K562 (cell line): ENCODE measurements at regions not wholly inside any gene's neighbourhood (a gene's known extent, or its start where the extent isn't known, plus 50 kb on each side); places are given as distances from the start of the nearest gene placed in this dataset.

Source experiments
- ATAC-seq: fragments of 200-7000 bp; cut with Tn5 transposase; 3 replicates; pipeline ENCODE4 v1.9.1; 2020; ENCODE audit warnings: moderate library complexity
- BruUV-seq: library from RNA; stranded (reverse); fragments of 400-500 nt; replicated peaks from 2 replicates; lab custom pipeline; 2021; lab: Mats Ljungman, UMichigan
- CTCF ChIA-PET: fragments of 300-600 bp; formaldehyde crosslinking; extraction: SDS; loops from one replicate; lab custom pipeline; 2021; ENCODE audit warnings: low intra/inter-chr PET ratio; lab: Yijun Ruan, JAX
- POLR2A ChIA-PET: fragments of 300-600, 350-650 bp; sonication (Branson Sonifier 250); formaldehyde crosslinking; extraction: SDS; loops from one replicate; lab custom pipeline; 2021; ENCODE audit warnings: antibody characterized with exemption, inconsistent platforms; lab: Yijun Ruan, JAX
- DNase-seq, 4 experiments: peaks; one replicate each; pipeline versions ENCODE4 v3.0.0 to v3.0.0-alpha.2; 2011 to 2018; ENCODE audit warnings: low spot score in 3 of 4, mixed read lengths in 3 of 4; ENCODE audit errors: extremely low read depth in 1 of 4
- FAIRE-seq: peaks from 2 replicates; lab custom pipeline; 2011; peaks lifted over from hg19 to GRCh38; lab: Jason Lieb, UNC
- H2AFZ ChIP-seq: 2 replicates; pipeline ENCODE4 v1.6.0; 2011; ENCODE audit warnings: low read depth, low read length, control low read depth, inconsistent platforms
- H3K27ac ChIP-seq: fragments of 200-600 bp; 3 replicates; pipeline ENCODE4 v1.8.0; 2011; ENCODE audit warnings: low read depth, mild to moderate bottlenecking, control low read depth, inconsistent platforms, low read length, moderate library complexity, mixed read lengths; ENCODE audit errors: extremely low read depth
- H3K27me3 ChIP-seq, 2 experiments: fragments of 300-600 bp in 1 of 2; 2 replicates in 1 of 2; 3 replicates in 1 of 2; pipeline versions ENCODE4 v1.6.0 to v1.8.0; 2011; ENCODE audit warnings: inconsistent platforms in 2 of 2, low read length in 2 of 2, mild to moderate bottlenecking in 1 of 2, mixed read lengths in 1 of 2, moderate library complexity in 1 of 2; ENCODE audit not compliant: control insufficient read depth in 2 of 2, insufficient read depth in 2 of 2
- H3K36me3 ChIP-seq: fragments of 300-600 bp; 3 replicates; pipeline ENCODE4 v1.8.0; 2011; ENCODE audit warnings: mild to moderate bottlenecking, low read length, inconsistent platforms; ENCODE audit not compliant: control insufficient read depth, insufficient read depth
- H3K4me1 ChIP-seq, 2 experiments: fragments of 200-600 bp in 1 of 2; replicated peaks in 1 of 2; 2 replicates in 1 of 2; 3 replicates in 1 of 2; pipeline versions ENCODE4 v1.5.1 to v1.8.0; 2011; ENCODE audit warnings: inconsistent platforms in 2 of 2, low read length in 2 of 2, mild to moderate bottlenecking in 1 of 2, mixed read lengths in 1 of 2, moderate library complexity in 1 of 2; ENCODE audit not compliant: control insufficient read depth in 2 of 2, insufficient read depth in 2 of 2
- H3K4me2 ChIP-seq: 2 replicates; pipeline ENCODE4 v1.6.1; 2011; ENCODE audit warnings: low read length, control low read depth, inconsistent platforms, mixed read lengths; ENCODE audit not compliant: insufficient read depth
- H3K4me3 ChIP-seq: fragments of 200-600 bp; sonication (generic), shearing (Covaris generic); 2 replicates; pipeline ENCODE4 v1.5.1; 2016; ENCODE audit warnings: control low read depth, inconsistent platforms
- H3K79me2 ChIP-seq: fragments of 200-600 bp; 3 replicates; pipeline ENCODE4 v1.8.0; 2011; ENCODE audit warnings: low read length, inconsistent platforms; ENCODE audit not compliant: control insufficient read depth, insufficient read depth
- H3K9ac ChIP-seq, 2 experiments: 2 replicates each; pipeline versions ENCODE4 v1.6.0 to v1.6.1; 2011; ENCODE audit warnings: low read depth in 2 of 2, low read length in 2 of 2, control low read depth in 1 of 2, inconsistent platforms in 1 of 2, mild to moderate bottlenecking in 1 of 2, mixed read lengths in 1 of 2; ENCODE audit not compliant: insufficient read depth in 1 of 2
- H3K9me1 ChIP-seq: one replicate; pipeline ENCODE4 v1.6.0; 2011; ENCODE audit warnings: inconsistent platforms, mild to moderate bottlenecking, low read length, moderate library complexity; ENCODE audit not compliant: control insufficient read depth, insufficient read depth
- H3K9me3 ChIP-seq: replicated peaks from 2 replicates; pipeline ENCODE4 v1.5.1; 2011; ENCODE audit warnings: low read depth, low read length, inconsistent platforms; ENCODE audit not compliant: control insufficient read depth, insufficient read depth
- H4K20me1 ChIP-seq: replicated peaks from 2 replicates; pipeline ENCODE4 v1.6.1; 2011; ENCODE audit warnings: low read length, inconsistent platforms, mixed read lengths; ENCODE audit not compliant: control insufficient read depth, insufficient read depth
- DIDO1 ChIP-seq: fragments of 450-650 bp; IDR thresholded peaks from 2 replicates; pipeline ENCODE4 v1.6.1; 2016; ENCODE audit warnings: low read depth, missing biosample characterization, missing genetic modification characterization
- ETV5 ChIP-seq: sonication (generic); formaldehyde crosslinking; IDR thresholded peaks from 2 replicates; pipeline ENCODE4 v1.4.0; 2020; ENCODE audit warnings: low read depth, mild to moderate bottlenecking, missing genetic modification reagents
- HDAC3 ChIP-seq: fragments of 450-650 bp; IDR thresholded peaks from 2 replicates; pipeline ENCODE4 v1.6.1; 2018; ENCODE audit warnings: borderline replicate concordance, mild to moderate bottlenecking, moderate library complexity; ENCODE audit not compliant: partially characterized antibody
- HSF4 ChIP-seq: fragments of 250-450 bp; sonication (Bioruptor Pico); IDR thresholded peaks from 2 replicates; pipeline ENCODE4 v2.1.2; 2022; ENCODE audit warnings: mild to moderate bottlenecking, moderate library complexity, borderline replicate concordance
- NFE2L1 ChIP-seq: fragments of 450-650 bp; IDR thresholded peaks from 2 replicates; pipeline ENCODE4 v1.6.1; 2016; ENCODE audit warnings: missing genetic modification characterization, low read depth, mild to moderate bottlenecking, missing compliant biosample characterization, moderate library complexity, borderline replicate concordance
- PRPF4 ChIP-seq: fragments of 200-400 bp; formaldehyde crosslinking; IDR thresholded peaks from one replicate; pipeline ENCODE4 v1.6.1; 2017; ENCODE audit warnings: low read length, low read depth, mild to moderate bottlenecking; ENCODE audit not compliant: insufficient read depth, poor library complexity, severe bottlenecking
- RBM34 ChIP-seq: fragments of 200-400 bp; formaldehyde crosslinking; IDR thresholded peaks from 2 replicates; pipeline ENCODE4 v1.6.1; 2018; ENCODE audit warnings: low read length, borderline replicate concordance; ENCODE audit not compliant: insufficient read depth
- SMC3 ChIP-seq: conservative IDR thresholded peaks from 2 replicates; pipeline ENCODE4 v1.6.1; 2011; ENCODE audit warnings: low read depth, low read length, improper control_type of control experiment; ENCODE audit not compliant: insufficient read depth
- SP2 ChIP-seq: IDR thresholded peaks from 2 replicates; pipeline ENCODE4 v1.6.1; 2011; ENCODE audit warnings: mild to moderate bottlenecking, low read depth, low read length, moderate library complexity; ENCODE audit not compliant: poor library complexity, severe bottlenecking; ENCODE audit errors: extremely low read depth
- ZNF12 ChIP-seq: sonication (generic); formaldehyde crosslinking; IDR thresholded peaks from 2 replicates; pipeline ENCODE4 v1.4.0; 2020; ENCODE audit warnings: mild to moderate bottlenecking, missing genetic modification reagents
- ZNF695 ChIP-seq: fragments of 450-650 bp; formaldehyde crosslinking; IDR thresholded peaks from 2 replicates; pipeline ENCODE4 v1.4.0; 2020; ENCODE audit warnings: mild to moderate bottlenecking, moderate library complexity
- ZNF696 ChIP-seq: fragments of 250-450 bp; sonication (Bioruptor Pico); conservative IDR thresholded peaks from 2 replicates; pipeline ENCODE4 v1.4.0; 2020; ENCODE audit warnings: mild to moderate bottlenecking, moderate library complexity
- WGBS: fragments of 100-300 bp; shearing (Covaris generic); methylation state at CpG from one replicate; pipeline ENCODE4 v1.1.6; 2016; ENCODE audit warnings: low coverage, mixed read lengths; ENCODE audit not compliant: insufficient coverage; ENCODE audit errors: missing lambda C conversion rate; 5-methylcytosine and 5-hydroxymethylcytosine counted together
- in situ Hi-C: fragments of 300-500 bp; cut with MboI; formaldehyde crosslinking; loops from 4 replicates; pipeline ENCODE4 v1.15.0; 2018; ENCODE audit warnings: inconsistent platforms, mixed read lengths
- intact Hi-C: fragments of 100-400 bp; cut with micrococcal nuclease; formaldehyde crosslinking; loops from 2 replicates; pipeline ENCODE4 v1.14.2; 2022
- TF ChIP-seq, protein P1 (sequence below): sonication (generic); formaldehyde crosslinking; IDR thresholded peaks from 2 replicates; pipeline ENCODE4 v1.8.0; 2022; ENCODE audit warnings: mild to moderate bottlenecking, missing genetic modification reagents
- TF ChIP-seq, protein P2 (sequence below), 2 experiments: fragments of 250-450 bp in 1 of 2; fragments of 450-650 bp in 1 of 2; sonication (Bioruptor Pico) in 1 of 2; IDR thresholded peaks; 2 replicates each; pipeline versions ENCODE4 v1.6.1 to v1.8.0; 2016 to 2021; ENCODE audit warnings: mild to moderate bottlenecking in 2 of 2, moderate library complexity in 2 of 2, missing compliant biosample characterization in 1 of 2, missing genetic modification characterization in 1 of 2
- TF ChIP-seq, protein P3 (sequence below): IDR thresholded peaks from 2 replicates; pipeline ENCODE4 v1.6.1; 2012; ENCODE audit warnings: low read depth, low read length, improper control_type of control experiment, borderline replicate concordance

DNA sequence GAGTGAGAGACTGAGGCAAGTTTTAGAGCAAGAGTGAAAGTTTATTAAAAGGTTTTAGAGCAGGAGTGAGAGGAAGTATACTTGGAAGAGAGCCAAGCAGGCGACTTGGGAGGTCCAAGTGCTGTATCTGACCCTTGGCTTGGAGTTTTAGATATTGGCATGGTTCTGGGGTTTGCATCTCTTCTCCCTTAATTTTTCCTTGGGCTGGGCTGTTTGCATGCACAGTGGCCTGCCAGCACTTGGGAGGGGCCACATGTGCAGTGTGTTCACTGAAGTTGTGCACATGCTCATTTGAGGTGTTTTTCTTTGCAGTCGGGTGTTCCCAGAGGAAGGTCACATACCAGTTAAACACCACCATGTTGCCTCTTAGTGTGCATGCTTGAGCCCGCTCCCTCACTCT, 464.1 kb downstream of the DMRT2 start (continued):
- TF ChIP-seq, protein P1, sequence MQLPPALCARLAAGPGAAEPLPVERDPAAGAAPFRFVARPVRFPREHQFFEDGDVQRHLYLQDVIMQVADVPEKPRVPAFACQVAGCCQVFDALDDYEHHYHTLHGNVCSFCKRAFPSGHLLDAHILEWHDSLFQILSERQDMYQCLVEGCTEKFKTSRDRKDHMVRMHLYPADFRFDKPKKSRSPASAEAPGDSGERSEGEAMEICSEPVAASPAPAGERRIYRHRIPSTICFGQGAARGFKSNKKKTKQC: no peak
- no peak for TF ChIP-seq SMC3

DNA sequence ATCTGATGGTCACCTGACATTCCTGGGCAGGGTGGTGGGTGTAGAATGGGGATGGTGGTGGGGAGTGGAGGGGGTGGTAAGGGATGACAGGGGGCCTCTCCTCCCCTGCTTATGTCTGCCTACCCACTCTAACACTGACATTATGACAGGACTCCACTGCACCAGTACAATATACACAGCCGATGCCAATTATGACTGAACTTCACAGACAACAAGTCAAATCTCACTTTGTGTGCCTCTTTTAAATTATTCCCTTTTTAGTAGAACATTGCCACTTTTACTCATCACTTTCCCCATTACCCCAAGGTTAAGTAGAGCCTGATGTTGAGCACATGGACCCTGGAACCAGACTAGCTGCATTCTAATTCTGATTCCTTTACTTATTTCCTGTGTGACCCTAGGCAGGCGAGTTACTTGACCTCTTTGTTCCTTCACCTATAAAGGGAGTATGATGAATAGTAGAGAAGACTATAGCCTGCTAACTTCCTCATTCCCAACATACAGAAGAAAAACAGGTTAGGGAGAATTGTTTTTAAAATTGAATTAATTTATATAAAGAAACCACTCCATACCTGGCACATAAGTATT, 464.7 kb downstream of the DMRT2 start:
- BruUV-seq: no TSS peak
- FAIRE-seq: no peak
- H4K20me1 ChIP-seq: no peaks in the 10 kb centered on the region
- WGBS: 6% methylated on average over 2 of the region's 2 CpGs
- no peak for ATAC-seq
- in situ Hi-C loops (no loop called here), intact Hi-C loops (no loop called here)
- H3K4me3 ChIP-seq: no peak overlapping the region
- no peak overlapping the region for H2AFZ ChIP-seq
- no peaks in the 10 kb centered on the region for H3K9me3 ChIP-seq
- no peaks in the 10 kb centered on the region for H3K79me2 ChIP-seq
- no peaks in the 10 kb centered on the region for H3K4me1 ChIP-seq
- H3K27ac ChIP-seq: no peak overlapping the region
- no peaks in the 10 kb centered on the region for H3K9me1 ChIP-seq
- no peaks in the 10 kb centered on the region for H3K36me3 ChIP-seq
- ChIA-PET POLR2A (no interaction called here), CTCF (no interaction called here)
- no peak overlapping the region for H3K9ac ChIP-seq
- no peak for DNase-seq
- no peak overlapping the region for H3K4me2 ChIP-seq
- no peaks in the 10 kb centered on the region for H3K27me3 ChIP-seq
- TF ChIP-seq, protein P2, sequence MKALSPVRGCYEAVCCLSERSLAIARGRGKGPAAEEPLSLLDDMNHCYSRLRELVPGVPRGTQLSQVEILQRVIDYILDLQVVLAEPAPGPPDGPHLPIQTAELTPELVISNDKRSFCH (CRISPR knock-in tag; IDR thresholded peaks at IDR 0.05): no peak
- TF ChIP-seq, protein P2 (tag; IDR thresholded peaks at IDR 0.05): no peak
- TF ChIP-seq ZNF696 (CRISPR knock-in tag) (no peak), SP2 (no peak), PRPF4 (no peak), ZNF12 (CRISPR knock-in tag) (no peak), NFE2L1 (tag) (no peak), HSF4 (CRISPR knock-in tag) (no peak), RBM34 (no peak), ETV5 (CRISPR knock-in tag) (no peak), DIDO1 (no peak), HDAC3 (no peak), ZNF695 (CRISPR knock-in tag) (no peak)
- TF ChIP-seq, protein P3, sequence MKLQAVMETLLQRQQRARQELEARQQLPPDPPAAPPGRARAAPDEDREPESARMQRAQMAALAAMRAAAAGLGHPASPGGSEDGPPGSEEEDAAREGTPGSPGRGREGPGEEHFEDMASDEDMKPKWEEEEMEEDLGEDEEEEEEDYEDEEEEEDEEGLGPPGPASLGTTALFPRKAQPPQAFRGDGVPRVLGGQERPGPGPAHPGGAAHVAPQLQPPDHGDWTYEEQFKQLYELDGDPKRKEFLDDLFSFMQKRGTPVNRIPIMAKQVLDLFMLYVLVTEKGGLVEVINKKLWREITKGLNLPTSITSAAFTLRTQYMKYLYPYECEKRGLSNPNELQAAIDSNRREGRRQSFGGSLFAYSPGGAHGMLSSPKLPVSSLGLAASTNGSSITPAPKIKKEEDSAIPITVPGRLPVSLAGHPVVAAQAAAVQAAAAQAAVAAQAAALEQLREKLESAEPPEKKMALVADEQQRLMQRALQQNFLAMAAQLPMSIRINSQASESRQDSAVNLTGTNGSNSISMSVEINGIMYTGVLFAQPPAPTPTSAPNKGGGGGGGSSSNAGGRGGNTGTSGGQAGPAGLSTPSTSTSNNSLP: no peak
